ENCODE measurements at regions not wholly inside any gene's neighbourhood (a gene's known extent, or its start where the extent isn't known, plus 50 kb on each side); places are given as distances from the start of the nearest gene placed in this dataset.
"Not testable (repeated sequence)": the region's sequence is repeated elsewhere in the genome, so short reads cannot be mapped to it uniquely, and the experiment has no call there.

DNA sequence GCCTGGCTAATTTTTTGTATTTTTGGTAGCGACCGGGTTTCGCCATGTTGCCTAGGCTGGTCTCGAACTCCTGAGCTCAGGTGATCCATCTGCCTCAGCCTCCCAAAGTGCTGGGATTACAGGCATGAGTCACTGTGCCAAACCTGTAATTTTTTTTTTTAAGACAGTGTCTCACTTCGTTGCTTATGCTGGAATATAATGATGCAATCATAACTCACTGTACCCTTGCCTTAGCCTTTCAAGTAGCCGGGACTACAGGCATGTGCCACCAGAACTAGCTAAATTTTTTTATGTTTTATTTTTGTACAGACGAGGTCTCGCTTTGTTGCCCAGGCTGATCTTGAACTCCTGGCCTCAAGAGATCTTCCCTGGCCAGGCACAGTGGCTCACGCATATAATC lies 57.3 kb upstream of the RABGAP1L start:
- H4K20me1 ChIP-seq (replicated peaks; ENCODE audit: insufficient read depth); H3K27ac Mint-ChIP-seq; H3K4me3 ChIP-seq; DNase-seq (ENCODE audit: low spot score); H3K36me3 ChIP-seq (ENCODE audit: insufficient read depth); H2AFZ ChIP-seq; H3F3A ChIP-seq (replicated peaks; ENCODE audit: low read depth); ATAC-seq; H3K27ac ChIP-seq (ENCODE audit: low read depth); H3K36me3 Mint-ChIP-seq (ENCODE audit: low read depth); H3K9me3 Mint-ChIP-seq; H3K27me3 ChIP-seq (ENCODE audit: insufficient read depth); H3K4me3 Mint-ChIP-seq; H3K27me3 Mint-ChIP-seq (ENCODE audit: insufficient read depth, low read depth, poor library complexity); H3K4me2 ChIP-seq; H3K4me1 Mint-ChIP-seq; H3K9me2 ChIP-seq (ENCODE audit: insufficient read depth); H3K4me1 ChIP-seq (ENCODE audit: insufficient read depth); H3K79me2 ChIP-seq (replicated peaks; ENCODE audit: insufficient read depth): not testable (repeated sequence)

DNA sequence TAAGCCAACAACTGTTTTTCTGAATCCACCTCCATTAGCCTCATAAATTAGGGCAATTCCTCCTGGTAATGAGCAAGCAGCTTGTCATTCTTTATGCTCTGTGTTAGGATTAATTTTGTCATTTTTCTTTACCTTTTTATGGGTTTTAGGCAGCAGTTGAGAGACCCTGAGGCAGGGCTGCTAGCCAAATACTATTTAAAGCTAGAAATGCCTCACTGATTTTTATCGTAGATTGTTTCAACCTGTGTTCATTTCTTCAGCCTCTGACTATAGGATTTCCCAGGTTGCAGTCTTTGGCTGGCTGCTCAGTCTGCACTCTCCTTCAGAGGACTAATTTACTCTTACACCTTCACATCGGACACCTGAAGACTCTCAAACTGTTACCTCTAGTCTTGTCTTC lies 61.9 kb upstream of the RABGAP1L start:
- H3K36me3 Mint-ChIP-seq (ENCODE audit: low read depth): no peaks in the 10 kb centered on the region
- no peak for ATAC-seq
- peaks cover 3% of the 10 kb centered on the region; the same call in 2 of the 3 replicates for H3K4me1 Mint-ChIP-seq
- Histone ChIP-seq H3F3A (replicated peaks; ENCODE audit: low read depth) (no peaks in the 10 kb centered on the region), H2AFZ (peak overlapping the region; percentile 60; the same call in 1 of the 2 replicates), H3K79me2 (replicated peaks; ENCODE audit: insufficient read depth) (no peaks in the 10 kb centered on the region), H4K20me1 (replicated peaks; ENCODE audit: insufficient read depth) (no peaks in the 10 kb centered on the region), H3K27me3 (ENCODE audit: insufficient read depth) (no peaks in the 10 kb centered on the region), H3K27ac (ENCODE audit: low read depth) (no peak overlapping the region), H3K36me3 (ENCODE audit: insufficient read depth) (no peaks in the 10 kb centered on the region), H3K9me2 (ENCODE audit: insufficient read depth) (0 out of 2 replicates have a peak, but pooled peaks cover 4% of the 10 kb centered on the region), H3K4me2 (no peak overlapping the region), H3K4me1 (ENCODE audit: insufficient read depth) (no peaks in the 10 kb centered on the region), H3K4me3 (no peak overlapping the region)
- no peak overlapping the region for H3K4me3 Mint-ChIP-seq
- DNase-seq (ENCODE audit: low spot score): no peak
- H3K9me3 Mint-ChIP-seq: no peaks in the 10 kb centered on the region
- no peak overlapping the region for H3K27ac Mint-ChIP-seq
- no peaks in the 10 kb centered on the region for H3K27me3 Mint-ChIP-seq (ENCODE audit: insufficient read depth, low read depth, poor library complexity)
- TF ChIP-seq, protein P1, sequence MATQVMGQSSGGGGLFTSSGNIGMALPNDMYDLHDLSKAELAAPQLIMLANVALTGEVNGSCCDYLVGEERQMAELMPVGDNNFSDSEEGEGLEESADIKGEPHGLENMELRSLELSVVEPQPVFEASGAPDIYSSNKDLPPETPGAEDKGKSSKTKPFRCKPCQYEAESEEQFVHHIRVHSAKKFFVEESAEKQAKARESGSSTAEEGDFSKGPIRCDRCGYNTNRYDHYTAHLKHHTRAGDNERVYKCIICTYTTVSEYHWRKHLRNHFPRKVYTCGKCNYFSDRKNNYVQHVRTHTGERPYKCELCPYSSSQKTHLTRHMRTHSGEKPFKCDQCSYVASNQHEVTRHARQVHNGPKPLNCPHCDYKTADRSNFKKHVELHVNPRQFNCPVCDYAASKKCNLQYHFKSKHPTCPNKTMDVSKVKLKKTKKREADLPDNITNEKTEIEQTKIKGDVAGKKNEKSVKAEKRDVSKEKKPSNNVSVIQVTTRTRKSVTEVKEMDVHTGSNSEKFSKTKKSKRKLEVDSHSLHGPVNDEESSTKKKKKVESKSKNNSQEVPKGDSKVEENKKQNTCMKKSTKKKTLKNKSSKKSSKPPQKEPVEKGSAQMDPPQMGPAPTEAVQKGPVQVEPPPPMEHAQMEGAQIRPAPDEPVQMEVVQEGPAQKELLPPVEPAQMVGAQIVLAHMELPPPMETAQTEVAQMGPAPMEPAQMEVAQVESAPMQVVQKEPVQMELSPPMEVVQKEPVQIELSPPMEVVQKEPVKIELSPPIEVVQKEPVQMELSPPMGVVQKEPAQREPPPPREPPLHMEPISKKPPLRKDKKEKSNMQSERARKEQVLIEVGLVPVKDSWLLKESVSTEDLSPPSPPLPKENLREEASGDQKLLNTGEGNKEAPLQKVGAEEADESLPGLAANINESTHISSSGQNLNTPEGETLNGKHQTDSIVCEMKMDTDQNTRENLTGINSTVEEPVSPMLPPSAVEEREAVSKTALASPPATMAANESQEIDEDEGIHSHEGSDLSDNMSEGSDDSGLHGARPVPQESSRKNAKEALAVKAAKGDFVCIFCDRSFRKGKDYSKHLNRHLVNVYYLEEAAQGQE (IDR thresholded peaks at IDR 0.05; ENCODE audit: unreplicated experiment): no peak
- TF ChIP-seq, protein P2, sequence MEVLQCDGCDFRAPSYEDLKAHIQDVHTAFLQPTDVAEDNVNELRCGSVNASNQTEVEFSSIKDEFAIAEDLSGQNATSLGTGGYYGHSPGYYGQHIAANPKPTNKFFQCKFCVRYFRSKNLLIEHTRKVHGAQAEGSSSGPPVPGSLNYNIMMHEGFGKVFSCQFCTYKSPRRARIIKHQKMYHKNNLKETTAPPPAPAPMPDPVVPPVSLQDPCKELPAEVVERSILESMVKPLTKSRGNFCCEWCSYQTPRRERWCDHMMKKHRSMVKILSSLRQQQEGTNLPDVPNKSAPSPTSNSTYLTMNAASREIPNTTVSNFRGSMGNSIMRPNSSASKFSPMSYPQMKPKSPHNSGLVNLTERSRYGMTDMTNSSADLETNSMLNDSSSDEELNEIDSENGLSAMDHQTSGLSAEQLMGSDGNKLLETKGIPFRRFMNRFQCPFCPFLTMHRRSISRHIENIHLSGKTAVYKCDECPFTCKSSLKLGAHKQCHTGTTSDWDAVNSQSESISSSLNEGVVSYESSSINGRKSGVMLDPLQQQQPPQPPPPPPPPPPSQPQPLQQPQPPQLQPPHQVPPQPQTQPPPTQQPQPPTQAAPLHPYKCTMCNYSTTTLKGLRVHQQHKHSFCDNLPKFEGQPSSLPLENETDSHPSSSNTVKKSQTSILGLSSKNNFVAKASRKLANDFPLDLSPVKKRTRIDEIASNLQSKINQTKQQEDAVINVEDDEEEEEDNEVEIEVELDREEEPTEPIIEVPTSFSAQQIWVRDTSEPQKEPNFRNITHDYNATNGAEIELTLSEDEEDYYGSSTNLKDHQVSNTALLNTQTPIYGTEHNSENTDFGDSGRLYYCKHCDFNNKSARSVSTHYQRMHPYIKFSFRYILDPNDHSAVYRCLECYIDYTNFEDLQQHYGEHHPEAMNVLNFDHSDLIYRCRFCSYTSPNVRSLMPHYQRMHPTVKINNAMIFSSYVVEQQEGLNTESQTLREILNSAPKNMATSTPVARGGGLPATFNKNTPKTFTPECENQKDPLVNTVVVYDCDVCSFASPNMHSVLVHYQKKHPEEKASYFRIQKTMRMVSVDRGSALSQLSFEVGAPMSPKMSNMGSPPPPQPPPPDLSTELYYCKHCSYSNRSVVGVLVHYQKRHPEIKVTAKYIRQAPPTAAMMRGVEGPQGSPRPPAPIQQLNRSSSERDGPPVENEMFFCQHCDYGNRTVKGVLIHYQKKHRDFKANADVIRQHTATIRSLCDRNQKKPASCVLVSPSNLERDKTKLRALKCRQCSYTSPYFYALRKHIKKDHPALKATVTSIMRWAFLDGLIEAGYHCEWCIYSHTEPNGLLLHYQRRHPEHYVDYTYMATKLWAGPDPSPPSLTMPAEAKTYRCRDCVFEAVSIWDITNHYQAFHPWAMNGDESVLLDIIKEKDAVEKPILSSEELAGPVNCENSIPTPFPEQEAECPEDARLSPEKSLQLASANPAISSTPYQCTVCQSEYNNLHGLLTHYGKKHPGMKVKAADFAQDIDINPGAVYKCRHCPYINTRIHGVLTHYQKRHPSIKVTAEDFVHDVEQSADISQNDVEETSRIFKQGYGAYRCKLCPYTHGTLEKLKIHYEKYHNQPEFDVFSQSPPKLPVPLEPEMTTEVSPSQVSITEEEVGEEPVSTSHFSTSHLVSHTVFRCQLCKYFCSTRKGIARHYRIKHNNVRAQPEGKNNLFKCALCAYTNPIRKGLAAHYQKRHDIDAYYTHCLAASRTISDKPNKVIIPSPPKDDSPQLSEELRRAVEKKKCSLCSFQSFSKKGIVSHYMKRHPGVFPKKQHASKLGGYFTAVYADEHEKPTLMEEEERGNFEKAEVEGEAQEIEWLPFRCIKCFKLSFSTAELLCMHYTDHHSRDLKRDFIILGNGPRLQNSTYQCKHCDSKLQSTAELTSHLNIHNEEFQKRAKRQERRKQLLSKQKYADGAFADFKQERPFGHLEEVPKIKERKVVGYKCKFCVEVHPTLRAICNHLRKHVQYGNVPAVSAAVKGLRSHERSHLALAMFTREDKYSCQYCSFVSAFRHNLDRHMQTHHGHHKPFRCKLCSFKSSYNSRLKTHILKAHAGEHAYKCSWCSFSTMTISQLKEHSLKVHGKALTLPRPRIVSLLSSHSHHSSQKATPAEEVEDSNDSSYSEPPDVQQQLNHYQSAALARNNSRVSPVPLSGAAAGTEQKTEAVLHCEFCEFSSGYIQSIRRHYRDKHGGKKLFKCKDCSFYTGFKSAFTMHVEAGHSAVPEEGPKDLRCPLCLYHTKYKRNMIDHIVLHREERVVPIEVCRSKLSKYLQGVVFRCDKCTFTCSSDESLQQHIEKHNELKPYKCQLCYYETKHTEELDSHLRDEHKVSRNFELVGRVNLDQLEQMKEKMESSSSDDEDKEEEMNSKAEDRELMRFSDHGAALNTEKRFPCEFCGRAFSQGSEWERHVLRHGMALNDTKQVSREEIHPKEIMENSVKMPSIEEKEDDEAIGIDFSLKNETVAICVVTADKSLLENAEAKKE (CRISPR knock-in tag; IDR thresholded peaks at IDR 0.05): no peak
- TF ChIP-seq STAT1 (IDR thresholded peaks at IDR 0.05; ENCODE audit: unreplicated experiment) (no peak), POLR2AphosphoS5 (IDR thresholded peaks at IDR 0.05; ENCODE audit: low read depth) (no peak), NANOG (IDR thresholded peaks at IDR 0.05; ENCODE audit: borderline replicate concordance) (no peak), JUNB (IDR thresholded peaks at IDR 0.05; ENCODE audit: unreplicated experiment) (no peak), EZH2phosphoT487 (IDR thresholded peaks at IDR 0.05; ENCODE audit: unreplicated experiment) (no peak), ZNF114 (CRISPR knock-in tag; IDR thresholded peaks at IDR 0.05) (no peak), EZH2 (IDR thresholded peaks at IDR 0.05; ENCODE audit: low read depth, unreplicated experiment) (no peak)
- TF ChIP-seq, protein P3, sequence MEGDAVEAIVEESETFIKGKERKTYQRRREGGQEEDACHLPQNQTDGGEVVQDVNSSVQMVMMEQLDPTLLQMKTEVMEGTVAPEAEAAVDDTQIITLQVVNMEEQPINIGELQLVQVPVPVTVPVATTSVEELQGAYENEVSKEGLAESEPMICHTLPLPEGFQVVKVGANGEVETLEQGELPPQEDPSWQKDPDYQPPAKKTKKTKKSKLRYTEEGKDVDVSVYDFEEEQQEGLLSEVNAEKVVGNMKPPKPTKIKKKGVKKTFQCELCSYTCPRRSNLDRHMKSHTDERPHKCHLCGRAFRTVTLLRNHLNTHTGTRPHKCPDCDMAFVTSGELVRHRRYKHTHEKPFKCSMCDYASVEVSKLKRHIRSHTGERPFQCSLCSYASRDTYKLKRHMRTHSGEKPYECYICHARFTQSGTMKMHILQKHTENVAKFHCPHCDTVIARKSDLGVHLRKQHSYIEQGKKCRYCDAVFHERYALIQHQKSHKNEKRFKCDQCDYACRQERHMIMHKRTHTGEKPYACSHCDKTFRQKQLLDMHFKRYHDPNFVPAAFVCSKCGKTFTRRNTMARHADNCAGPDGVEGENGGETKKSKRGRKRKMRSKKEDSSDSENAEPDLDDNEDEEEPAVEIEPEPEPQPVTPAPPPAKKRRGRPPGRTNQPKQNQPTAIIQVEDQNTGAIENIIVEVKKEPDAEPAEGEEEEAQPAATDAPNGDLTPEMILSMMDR (conservative IDR thresholded peaks at IDR 0.05; ENCODE audit: low read depth in 2 of 2): no peak
- TF ChIP-seq, protein P4, sequence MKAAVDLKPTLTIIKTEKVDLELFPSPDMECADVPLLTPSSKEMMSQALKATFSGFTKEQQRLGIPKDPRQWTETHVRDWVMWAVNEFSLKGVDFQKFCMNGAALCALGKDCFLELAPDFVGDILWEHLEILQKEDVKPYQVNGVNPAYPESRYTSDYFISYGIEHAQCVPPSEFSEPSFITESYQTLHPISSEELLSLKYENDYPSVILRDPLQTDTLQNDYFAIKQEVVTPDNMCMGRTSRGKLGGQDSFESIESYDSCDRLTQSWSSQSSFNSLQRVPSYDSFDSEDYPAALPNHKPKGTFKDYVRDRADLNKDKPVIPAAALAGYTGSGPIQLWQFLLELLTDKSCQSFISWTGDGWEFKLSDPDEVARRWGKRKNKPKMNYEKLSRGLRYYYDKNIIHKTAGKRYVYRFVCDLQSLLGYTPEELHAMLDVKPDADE (IDR thresholded peaks at IDR 0.05): no peak

All from GM23338 (cell line).